ENCODE measurements at regions not wholly inside any gene's neighbourhood (a gene's known extent, or its start where the extent isn't known, plus 50 kb on each side); places are given as distances from the start of the nearest gene placed in this dataset.
"Not testable (repeated sequence)": the region's sequence is repeated elsewhere in the genome, so short reads cannot be mapped to it uniquely, and the experiment has no call there.

- DNase-seq = no peak
These were observed 177.2 kb downstream of the POLR2M start for GRCh38 chr15:57883701-57884100.

GRCh38 chr15:57884936-57885335, 178.4 kb downstream of the POLR2M start:
- DNase-seq = no peak

GRCh38 chr15:57885435-57885834, 178.9 kb downstream of the POLR2M start:
- DNase-seq = no peak

GRCh38 chr15:57887825-57888224, 177.7 kb downstream of the ALDH1A2 start:
- DNase-seq = no peak

- no peak for DNase-seq
These were observed 175.2 kb downstream of the ALDH1A2 start for GRCh38 chr15:57890351-57890750.

- DNase-seq = no peak
These were observed 174.6 kb downstream of the ALDH1A2 start for GRCh38 chr15:57890878-57891277.

- no peak for DNase-seq
These were observed 173.3 kb downstream of the ALDH1A2 start for GRCh38 chr15:57892181-57892580.

- no peak for DNase-seq
These were observed 172.5 kb downstream of the ALDH1A2 start for GRCh38 chr15:57893040-57893439.

- DNase-seq = no peak
These were observed 170.2 kb downstream of the ALDH1A2 start for GRCh38 chr15:57895291-57895690.

GRCh38 chr15:57896114-57896513, 169.4 kb downstream of the ALDH1A2 start:
- no peak for DNase-seq

- not testable (repeated sequence) for DNase-seq
These were observed 168.6 kb downstream of the ALDH1A2 start for GRCh38 chr15:57896899-57897298.

GRCh38 chr15:57897870-57898269, 167.6 kb downstream of the ALDH1A2 start:
- DNase-seq = no peak

- DNase-seq = no peak
These were observed 163.4 kb downstream of the ALDH1A2 start for GRCh38 chr15:57902155-57902554.
